Fibroblast of upper back skin (primary cell): ENCODE measurements at regions not wholly inside any gene's neighbourhood (a gene's known extent, or its start where the extent isn't known, plus 50 kb on each side); places are given as distances from the start of the nearest gene placed in this dataset.
"Not testable (repeated sequence)": the region's sequence is repeated elsewhere in the genome, so short reads cannot be mapped to it uniquely, and the experiment has no call there.

Experiments
- DNase-seq: peaks from one replicate; pipeline ENCODE4 v3.0.0-alpha.2; 2013

- not testable (repeated sequence) for DNase-seq
Observed at GRCh38 chr17:13659051-13659450, 57.3 kb upstream of the HS3ST3A1 start.

- DNase-seq: no peak
Observed at GRCh38 chr17:13665872-13666635, 64.3 kb upstream of the HS3ST3A1 start.

GRCh38 chr17:13671341-13671740 is 69.6 kb upstream of the HS3ST3A1 start:
- peak; percentile 9 for DNase-seq

- DNase-seq: peak; percentile 51
Observed at GRCh38 chr17:13671771-13672170, 70.0 kb upstream of the HS3ST3A1 start.

GRCh38 chr17:13678361-13678760 is 76.6 kb upstream of the HS3ST3A1 start:
- no peak for DNase-seq

GRCh38 chr17:13678841-13679240 is 77.1 kb upstream of the HS3ST3A1 start:
- DNase-seq: peak; percentile 3

GRCh38 chr17:13688716-13689115 is 87.0 kb upstream of the HS3ST3A1 start:
- DNase-seq: no peak

- peak; percentile 62 for DNase-seq
Observed at GRCh38 chr17:13690806-13691205, 89.1 kb upstream of the HS3ST3A1 start.

- no peak for DNase-seq
Observed at GRCh38 chr17:13694934-13695333, 93.2 kb upstream of the HS3ST3A1 start.

GRCh38 chr17:13698832-13699231 is 97.1 kb upstream of the HS3ST3A1 start:
- no peak for DNase-seq

- DNase-seq: no peak
Observed at GRCh38 chr17:13699261-13699660, 97.5 kb upstream of the HS3ST3A1 start.

GRCh38 chr17:13702266-13702665 is 100.5 kb upstream of the HS3ST3A1 start:
- peak; percentile 35 for DNase-seq

- peak; percentile 86 for DNase-seq
Observed at GRCh38 chr17:13704333-13704732, 102.6 kb upstream of the HS3ST3A1 start.

- DNase-seq: no peak
Observed at GRCh38 chr17:13705221-13705620, 103.5 kb upstream of the HS3ST3A1 start.

- DNase-seq: no peak
Observed at GRCh38 chr17:13721705-13722104, 120.0 kb upstream of the HS3ST3A1 start.

GRCh38 chr17:13725288-13725990 is 123.7 kb upstream of the HS3ST3A1 start:
- DNase-seq: peak; percentile 58

GRCh38 chr17:13727441-13728171 is 125.9 kb upstream of the HS3ST3A1 start:
- peak; percentile 87 for DNase-seq

- DNase-seq: peak; percentile 54
Observed at GRCh38 chr17:13728781-13729180, 127.1 kb upstream of the HS3ST3A1 start.

- no peak for DNase-seq
Observed at GRCh38 chr17:13729466-13730134, 127.9 kb upstream of the HS3ST3A1 start.

- DNase-seq: no peak
Observed at GRCh38 chr17:13734880-13735279, 133.2 kb upstream of the HS3ST3A1 start.

GRCh38 chr17:13735444-13735843 is 133.7 kb upstream of the HS3ST3A1 start:
- peak; percentile 53 for DNase-seq

- DNase-seq: peak; percentile 55
Observed at GRCh38 chr17:13735861-13736260, 134.1 kb upstream of the HS3ST3A1 start.

GRCh38 chr17:13736916-13737315 is 135.2 kb upstream of the HS3ST3A1 start:
- DNase-seq: peak; percentile 84
